ENCODE measurements at regions not wholly inside any gene's neighbourhood (a gene's known extent, or its start where the extent isn't known, plus 50 kb on each side); places are given as distances from the start of the nearest gene placed in this dataset.

DNA sequence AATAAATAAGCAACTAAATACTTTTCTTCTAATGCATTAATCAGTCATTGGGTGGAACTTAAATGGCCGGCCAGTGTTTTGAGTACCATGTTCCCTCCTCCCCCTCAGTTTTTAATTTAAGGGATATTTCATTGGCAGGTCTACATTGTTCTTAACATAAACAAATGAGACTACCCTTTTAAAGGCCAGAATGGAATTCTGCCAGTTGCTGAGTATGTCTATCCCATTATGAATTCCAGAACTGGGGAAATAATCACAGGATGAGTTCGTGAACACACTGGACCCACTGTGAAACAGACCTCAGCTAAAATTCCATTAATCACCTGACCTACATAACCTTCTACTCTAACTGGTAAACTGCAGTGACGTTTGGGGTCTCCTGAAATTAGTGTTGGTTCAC lies 305.5 kb upstream of the PKN2 start:
- no peak overlapping the region for H3K27ac ChIP-seq
- no peak for ATAC-seq (ENCODE audit: low FRiP score in 2 of 2)
- 51 to 57% methylated on average over 3 of the region's 3 CpGs for WGBS, 2 donors
- H3K4me3 ChIP-seq: no peak overlapping the region
- H3K9me3 ChIP-seq: no peaks in the 10 kb centered on the region
- H3K27me3 ChIP-seq: no peaks in the 10 kb centered on the region
- H3K4me1 ChIP-seq: no peaks in the 10 kb centered on the region
- no peaks in the 10 kb centered on the region for H3K36me3 ChIP-seq
- TF ChIP-seq POLR2AphosphoS5 (IDR thresholded peaks at IDR 0.05): no peak
- TF ChIP-seq, protein P1, sequence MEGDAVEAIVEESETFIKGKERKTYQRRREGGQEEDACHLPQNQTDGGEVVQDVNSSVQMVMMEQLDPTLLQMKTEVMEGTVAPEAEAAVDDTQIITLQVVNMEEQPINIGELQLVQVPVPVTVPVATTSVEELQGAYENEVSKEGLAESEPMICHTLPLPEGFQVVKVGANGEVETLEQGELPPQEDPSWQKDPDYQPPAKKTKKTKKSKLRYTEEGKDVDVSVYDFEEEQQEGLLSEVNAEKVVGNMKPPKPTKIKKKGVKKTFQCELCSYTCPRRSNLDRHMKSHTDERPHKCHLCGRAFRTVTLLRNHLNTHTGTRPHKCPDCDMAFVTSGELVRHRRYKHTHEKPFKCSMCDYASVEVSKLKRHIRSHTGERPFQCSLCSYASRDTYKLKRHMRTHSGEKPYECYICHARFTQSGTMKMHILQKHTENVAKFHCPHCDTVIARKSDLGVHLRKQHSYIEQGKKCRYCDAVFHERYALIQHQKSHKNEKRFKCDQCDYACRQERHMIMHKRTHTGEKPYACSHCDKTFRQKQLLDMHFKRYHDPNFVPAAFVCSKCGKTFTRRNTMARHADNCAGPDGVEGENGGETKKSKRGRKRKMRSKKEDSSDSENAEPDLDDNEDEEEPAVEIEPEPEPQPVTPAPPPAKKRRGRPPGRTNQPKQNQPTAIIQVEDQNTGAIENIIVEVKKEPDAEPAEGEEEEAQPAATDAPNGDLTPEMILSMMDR (IDR thresholded peaks at IDR 0.05): no peak
- TF ChIP-seq EP300 (IDR thresholded peaks at IDR 0.05): no peak
- no peak for TF ChIP-seq POLR2A (IDR thresholded peaks at IDR 0.05)
- no peak for DNase-seq

DNA sequence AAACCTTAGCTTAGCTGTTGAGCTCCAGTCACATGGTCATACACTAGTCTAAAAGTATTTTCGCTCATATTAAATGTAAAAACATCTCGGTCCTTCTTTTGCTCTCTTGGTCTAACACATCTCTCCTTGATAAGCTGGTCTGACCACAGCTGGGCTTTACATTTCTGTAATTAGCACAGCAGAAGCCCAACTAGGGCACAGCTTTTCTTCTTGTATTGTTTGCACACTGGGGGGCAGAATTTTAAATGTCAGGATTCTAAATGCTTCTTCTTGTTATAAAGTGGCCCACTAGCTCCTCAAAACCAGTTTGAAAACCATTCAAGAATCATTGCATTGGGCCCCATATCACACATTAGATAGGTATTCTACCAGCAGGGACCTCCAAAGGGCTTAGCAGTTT lies 289.1 kb upstream of the PKN2 start:
- TF ChIP-seq, protein P1 (IDR thresholded peaks at IDR 0.05): no peak
- TF ChIP-seq POLR2A (IDR thresholded peaks at IDR 0.05) (no peak), POLR2AphosphoS5 (IDR thresholded peaks at IDR 0.05) (no peak)
- H3K27ac ChIP-seq: no peak overlapping the region
- WGBS, 2 donors: 67 to 85% methylated on average over 2 of the region's 2 CpGs
- DNase-seq (no peak), ATAC-seq (ENCODE audit: low FRiP score in 2 of 2) (no peak)
- no peaks in the 10 kb centered on the region for H3K9me3 ChIP-seq
- H3K4me3 ChIP-seq: no peak overlapping the region
- H3K36me3 ChIP-seq: no peaks in the 10 kb centered on the region
- H3K27me3 ChIP-seq: no peaks in the 10 kb centered on the region
- H3K4me1 ChIP-seq: no peaks in the 10 kb centered on the region

DNA sequence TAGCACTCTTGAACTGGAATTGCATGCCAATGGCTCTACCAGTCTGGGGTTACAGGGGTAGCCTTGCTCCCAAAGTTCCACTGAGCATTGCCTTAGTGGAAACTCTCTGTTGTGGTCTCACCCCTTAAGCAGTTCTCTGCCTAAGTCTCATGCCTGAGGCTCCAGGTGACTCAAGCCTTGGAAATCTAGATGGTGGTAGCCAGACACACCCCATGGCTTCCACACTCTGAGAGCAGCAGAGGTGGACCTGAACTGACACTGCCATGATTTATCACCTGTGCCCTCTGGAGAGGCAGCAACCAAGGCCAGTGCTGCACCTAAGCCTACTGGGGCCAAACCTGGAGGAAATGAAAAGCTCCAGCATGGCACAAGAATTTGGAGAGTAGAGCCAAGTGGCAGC lies 285.7 kb upstream of the PKN2 start:
- ATAC-seq (ENCODE audit: low FRiP score in 2 of 2): no peak
- TF ChIP-seq POLR2A (IDR thresholded peaks at IDR 0.05) (no peak), POLR2AphosphoS5 (IDR thresholded peaks at IDR 0.05) (no peak), EP300 (IDR thresholded peaks at IDR 0.05) (no peak)
- TF ChIP-seq, protein P1 (IDR thresholded peaks at IDR 0.05): no peak

DNA sequence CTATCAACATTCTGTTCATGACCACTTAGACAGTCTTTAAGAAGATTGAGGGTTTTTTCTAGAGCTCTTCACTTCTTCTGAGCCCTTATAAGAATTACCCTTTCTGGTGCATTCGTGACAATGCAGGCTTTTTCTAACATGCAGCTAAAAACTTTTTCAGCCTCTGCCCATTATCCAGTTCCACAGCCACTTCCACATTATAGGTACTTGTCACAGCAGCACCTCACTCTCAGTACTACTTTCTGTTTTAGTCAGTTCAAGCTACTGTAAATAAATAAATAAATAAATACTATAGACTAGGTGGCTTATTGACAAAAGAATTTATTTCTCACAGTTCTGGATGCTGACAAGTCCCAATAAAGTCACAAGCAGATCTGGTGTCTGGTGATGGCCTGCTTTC lies 284.4 kb upstream of the PKN2 start:
- TF ChIP-seq, protein P1 (IDR thresholded peaks at IDR 0.05): no peak
- TF ChIP-seq POLR2A (IDR thresholded peaks at IDR 0.05): no peak
- TF ChIP-seq POLR2AphosphoS5 (IDR thresholded peaks at IDR 0.05): no peak
- no peak for TF ChIP-seq EP300 (IDR thresholded peaks at IDR 0.05)
- ATAC-seq (ENCODE audit: low FRiP score in 2 of 2) (no peak), DNase-seq (no peak)
- no peaks in the 10 kb centered on the region for H3K36me3 ChIP-seq
- no peaks in the 10 kb centered on the region for H3K9me3 ChIP-seq
- no peaks in the 10 kb centered on the region for H3K27me3 ChIP-seq
- no peak overlapping the region for H3K27ac ChIP-seq
- 69 to 73% methylated on average over 1 of the region's 1 CpG for WGBS, 2 donors
- H3K4me3 ChIP-seq: no peak overlapping the region
- no peaks in the 10 kb centered on the region for H3K4me1 ChIP-seq

More for the DNA sequence above, 285.7 kb upstream of the PKN2 start:
- Histone ChIP-seq H3K4me3 (no peak overlapping the region), H3K4me1 (no peaks in the 10 kb centered on the region), H3K9me3 (no peaks in the 10 kb centered on the region), H3K27ac (no peak overlapping the region), H3K36me3 (no peaks in the 10 kb centered on the region), H3K27me3 (no peaks in the 10 kb centered on the region)
- DNase-seq: no peak

DNA sequence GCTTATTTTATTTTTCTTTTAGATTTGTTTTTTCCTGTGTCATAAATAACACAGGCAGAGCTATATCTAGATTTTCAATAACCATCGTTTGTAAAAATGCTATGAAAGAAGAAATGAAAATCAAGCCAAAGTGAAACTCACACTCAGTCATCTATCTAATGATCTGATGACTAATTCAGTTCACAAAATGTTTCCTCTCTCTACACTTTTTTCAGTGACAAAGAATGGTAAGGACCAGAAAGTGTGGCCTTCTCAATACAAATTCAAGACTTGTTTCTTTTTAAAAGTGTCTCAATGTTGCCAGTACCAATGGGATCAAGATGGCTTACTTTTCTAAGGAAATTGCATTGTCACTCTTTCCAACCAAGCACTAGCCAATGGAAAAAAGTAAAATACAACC lies 282.8 kb upstream of the PKN2 start:
- Histone ChIP-seq H3K4me1 (no peaks in the 10 kb centered on the region), H3K27ac (no peak overlapping the region), H3K9me3 (no peaks in the 10 kb centered on the region), H3K27me3 (no peaks in the 10 kb centered on the region), H3K36me3 (no peaks in the 10 kb centered on the region), H3K4me3 (no peak overlapping the region)
- 75 to 79% methylated on average over 1 of the region's 1 CpG for WGBS, 2 donors
- ATAC-seq (ENCODE audit: low FRiP score in 2 of 2): no peak
- TF ChIP-seq POLR2AphosphoS5 (IDR thresholded peaks at IDR 0.05) (no peak), POLR2A (IDR thresholded peaks at IDR 0.05) (no peak), EP300 (IDR thresholded peaks at IDR 0.05) (no peak)
- TF ChIP-seq, protein P1 (IDR thresholded peaks at IDR 0.05): no peak
- no peak for DNase-seq
